ENCODE measurements at regions not wholly inside any gene's neighbourhood (a gene's known extent, or its start where the extent isn't known, plus 50 kb on each side); places are given as distances from the start of the nearest gene placed in this dataset.

GRCh38 chr7:54141576-54141975 is 400.6 kb upstream of the VSTM2A start:
- TF ChIP-seq CTCF (IDR thresholded peaks at IDR 0.05; ENCODE audit: low read depth, low read length) (no peak), EZH2phosphoT487 (IDR thresholded peaks at IDR 0.05; ENCODE audit: low read depth) (no peak)

All from OCI-LY3 (cell line).